ENCODE measurements at regions not wholly inside any gene's neighbourhood (a gene's known extent, or its start where the extent isn't known, plus 50 kb on each side); places are given as distances from the start of the nearest gene placed in this dataset.

DNA sequence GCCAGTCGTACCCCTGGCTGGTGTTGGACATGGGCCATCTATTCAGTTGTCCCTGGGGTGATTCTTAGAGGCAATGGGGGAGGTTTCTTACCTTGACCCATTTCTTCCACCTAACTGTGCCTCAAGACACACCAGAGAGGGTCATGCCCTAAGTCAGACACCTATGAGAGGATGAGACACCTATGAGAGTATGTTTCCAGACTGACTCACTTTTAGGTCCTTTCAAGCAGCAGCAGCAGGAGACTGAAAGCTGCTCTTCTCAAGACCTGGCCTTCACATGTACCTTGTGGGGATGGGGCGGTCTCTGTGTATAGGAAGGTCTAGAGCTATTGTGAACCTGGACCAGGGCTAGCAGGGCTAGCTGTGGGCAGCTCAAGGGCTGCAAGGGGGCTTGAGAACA, 130.1 kb downstream of the TENT4A start:
- 98% methylated on average over 2 of the region's 2 CpGs; no CpG with 5 or more reads in 1 of the 2 experiments for WGBS, 2 experiments (ENCODE audit: insufficient coverage in 1 of 2, insufficient read length in 1 of 2)
- Histone ChIP-seq H3K27me3 (ENCODE audit: control insufficient read depth, insufficient read depth, low read length, poor library complexity, severe bottlenecking) (no peaks in the 10 kb centered on the region), H3K36me3 (ENCODE audit: control insufficient read depth, insufficient read depth, low read length) (no peaks in the 10 kb centered on the region), H3K27ac (ENCODE audit: low read depth, low read length) (no peak overlapping the region), H3K9me3 (ENCODE audit: control insufficient read depth, low read length) (no peaks in the 10 kb centered on the region), H3K4me3 (ENCODE audit: low read length) (no peak overlapping the region), H3K9ac (ENCODE audit: extremely low read depth, low read length, poor library complexity, severe bottlenecking) (no peak overlapping the region), H3K4me1 (ENCODE audit: control insufficient read depth, insufficient read depth, low read length) (peaks cover 6% of the 10 kb centered on the region)
- Mint-ChIP-seq H3K27ac (no peak overlapping the region), H3K27me3 (ENCODE audit: insufficient read depth) (no peaks in the 10 kb centered on the region), H3K9me3 (peaks cover 6% of the 10 kb centered on the region), H3K4me1 (peaks cover 4% of the 10 kb centered on the region), H3K4me3 (no peak overlapping the region), H3K36me3 (ENCODE audit: low read depth) (no peaks in the 10 kb centered on the region)
- no peak for DNase-seq
- no peak for TF ChIP-seq CTCF (conservative IDR thresholded peaks at IDR 0.05)

GRCh38 chr5:6843821-6844220, 130.6 kb downstream of the TENT4A start:
- no peak overlapping the region for H3K4me3 Mint-ChIP-seq
- WGBS, 2 experiments (ENCODE audit: insufficient coverage in 1 of 2, insufficient read length in 1 of 2), result 92 to 98% methylated on average over 7 to 8 of the region's 8 CpGs
- no peak overlapping the region for H3K27ac ChIP-seq (ENCODE audit: low read depth, low read length)
- H3K27me3 Mint-ChIP-seq (ENCODE audit: insufficient read depth), result peaks cover 1% of the 10 kb centered on the region
- no peak for TF ChIP-seq CTCF (conservative IDR thresholded peaks at IDR 0.05)
- H3K27me3 ChIP-seq (ENCODE audit: control insufficient read depth, insufficient read depth, low read length, poor library complexity, severe bottlenecking), result no peaks in the 10 kb centered on the region
- H3K9ac ChIP-seq (ENCODE audit: extremely low read depth, low read length, poor library complexity, severe bottlenecking), result no peak overlapping the region
- peaks cover under 1% of the 10 kb centered on the region for H3K4me1 Mint-ChIP-seq
- no peaks in the 10 kb centered on the region for H3K9me3 ChIP-seq (ENCODE audit: control insufficient read depth, low read length)
- no peak overlapping the region for H3K4me3 ChIP-seq (ENCODE audit: low read length)
- peaks cover 8% of the 10 kb centered on the region for H3K9me3 Mint-ChIP-seq
- H3K36me3 Mint-ChIP-seq (ENCODE audit: low read depth), result no peaks in the 10 kb centered on the region
- H3K36me3 ChIP-seq (ENCODE audit: control insufficient read depth, insufficient read depth, low read length), result no peaks in the 10 kb centered on the region
- H3K4me1 ChIP-seq (ENCODE audit: control insufficient read depth, insufficient read depth, low read length), result peaks cover 3% of the 10 kb centered on the region
- no peak overlapping the region for H3K27ac Mint-ChIP-seq
- DNase-seq, result no peak

DNA sequence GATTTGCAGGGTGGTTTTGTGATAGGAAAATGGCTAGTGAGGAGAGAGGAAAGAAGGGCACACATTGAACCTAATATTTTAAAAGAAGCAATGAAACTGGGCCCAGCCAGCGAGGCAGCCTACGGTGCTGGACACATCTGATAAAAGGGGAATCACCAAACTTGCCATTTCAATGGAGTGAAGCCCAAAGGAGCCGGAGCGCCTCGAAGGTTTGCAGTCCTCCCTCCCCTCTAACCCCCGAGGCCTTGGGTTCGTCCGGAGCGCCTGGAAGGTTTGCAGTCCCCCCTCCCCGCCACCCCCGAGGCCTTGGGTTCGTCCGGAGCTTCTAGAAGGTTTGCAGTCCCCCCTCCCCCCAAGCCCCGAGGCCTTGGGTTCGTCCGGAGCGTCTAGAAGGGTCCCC, 132.6 kb downstream of the TENT4A start:
- no peaks in the 10 kb centered on the region for H3K36me3 Mint-ChIP-seq (ENCODE audit: low read depth)
- no peaks in the 10 kb centered on the region for H3K27me3 ChIP-seq (ENCODE audit: control insufficient read depth, insufficient read depth, low read length, poor library complexity, severe bottlenecking)
- TF ChIP-seq CTCF (conservative IDR thresholded peaks at IDR 0.05), result no peak
- no peaks in the 10 kb centered on the region for H3K36me3 ChIP-seq (ENCODE audit: control insufficient read depth, insufficient read depth, low read length)
- H3K9me3 Mint-ChIP-seq, result peaks cover 9% of the 10 kb centered on the region
- H3K9me3 ChIP-seq (ENCODE audit: control insufficient read depth, low read length), result no peaks in the 10 kb centered on the region
- H3K9ac ChIP-seq (ENCODE audit: extremely low read depth, low read length, poor library complexity, severe bottlenecking), result no peak overlapping the region
- no peak overlapping the region for H3K4me3 ChIP-seq (ENCODE audit: low read length)
- WGBS, 2 experiments (ENCODE audit: insufficient coverage in 1 of 2, insufficient read length in 1 of 2), result 93% methylated on average over 16 of the region's 17 CpGs; no CpG with 5 or more reads in 1 of the 2 experiments
- no peaks in the 10 kb centered on the region for H3K4me1 Mint-ChIP-seq
- peaks cover 2% of the 10 kb centered on the region for H3K27me3 Mint-ChIP-seq (ENCODE audit: insufficient read depth)
- H3K27ac Mint-ChIP-seq, result no peak overlapping the region
- H3K27ac ChIP-seq (ENCODE audit: low read depth, low read length), result no peak overlapping the region
- no peak for DNase-seq
- no peaks in the 10 kb centered on the region for H3K4me1 ChIP-seq (ENCODE audit: control insufficient read depth, insufficient read depth, low read length)
- no peak overlapping the region for H3K4me3 Mint-ChIP-seq

All from endodermal cell (in vitro differentiated cells).